H9 (cell line): ENCODE measurements at regions not wholly inside any gene's neighbourhood (a gene's known extent, or its start where the extent isn't known, plus 50 kb on each side); places are given as distances from the start of the nearest gene placed in this dataset.

Experiments used
- DNase-seq: peaks from one replicate; pipeline ENCODE4 v3.0.0-alpha.2; 2017
- H2AFZ ChIP-seq: one replicate; pipeline ENCODE4 v1.6.1; 2013; ENCODE audit warnings: mild to moderate bottlenecking, low read length, control low read depth, moderate library complexity
- H2AK5ac ChIP-seq: 2 replicates; pipeline ENCODE4 v1.6.1; 2013; ENCODE audit warnings: low read length, control low read depth, mixed read lengths; ENCODE audit not compliant: insufficient read length
- H2BK120ac ChIP-seq: one replicate; pipeline ENCODE4 v1.6.1; 2013; ENCODE audit warnings: low read depth, mild to moderate bottlenecking, low read length, control low read depth, inconsistent platforms; ENCODE audit not compliant: poor library complexity, severe bottlenecking
- H2BK12ac ChIP-seq: 2 replicates; pipeline ENCODE4 v1.6.1; 2013; ENCODE audit warnings: low read length, control low read depth, mixed read lengths, low read depth; ENCODE audit not compliant: insufficient read length
- H2BK15ac ChIP-seq: 2 replicates; pipeline ENCODE4 v1.6.1; 2013; ENCODE audit warnings: low read depth, low read length, control low read depth
- H2BK20ac ChIP-seq: one replicate; pipeline ENCODE4 v1.6.1; 2013; ENCODE audit warnings: low read depth, mild to moderate bottlenecking, low read length, control low read depth, inconsistent platforms; ENCODE audit not compliant: poor library complexity, severe bottlenecking
- H2BK5ac ChIP-seq: 2 replicates; pipeline ENCODE4 v1.6.1; 2013; ENCODE audit warnings: low read length, control low read depth, mixed read lengths; ENCODE audit not compliant: insufficient read length
- H3K14ac ChIP-seq: 2 replicates; pipeline ENCODE4 v1.6.1; 2013; ENCODE audit warnings: low read length, control low read depth; ENCODE audit not compliant: insufficient read depth
- H3K18ac ChIP-seq: 2 replicates; pipeline ENCODE4 v1.6.1; 2013; ENCODE audit warnings: low read depth, mild to moderate bottlenecking, mixed read lengths, low read length, control low read depth; ENCODE audit not compliant: insufficient read length
- H3K23ac ChIP-seq: 2 replicates; pipeline ENCODE4 v1.6.1; 2013; ENCODE audit warnings: low read length, control low read depth, mixed read lengths, low read depth; ENCODE audit not compliant: insufficient read length
- H3K23me2 ChIP-seq: 2 replicates; pipeline ENCODE4 v1.6.1; 2013; ENCODE audit warnings: low read depth, mild to moderate bottlenecking, mixed read lengths, low read length, control low read depth; ENCODE audit not compliant: insufficient read length, poor library complexity, severe bottlenecking
- H3K27ac ChIP-seq: 2 replicates; pipeline ENCODE4 v1.5.1; 2013; ENCODE audit warnings: low read length, control low read depth, mixed read lengths, low read depth; ENCODE audit not compliant: insufficient read length
- H3K27me3 ChIP-seq: 2 replicates; pipeline ENCODE4 v1.6.1; 2013; ENCODE audit warnings: low read length, control low read depth, inconsistent platforms; ENCODE audit not compliant: insufficient read depth
- H3K4ac ChIP-seq: 2 replicates; pipeline ENCODE4 v1.6.1; 2013; ENCODE audit warnings: low read depth, mild to moderate bottlenecking, control low read depth, inconsistent platforms, low read length, moderate library complexity
- H3K4me1 ChIP-seq: 2 replicates; pipeline ENCODE4 v1.6.1; 2013; ENCODE audit warnings: low read length, control low read depth, inconsistent platforms; ENCODE audit not compliant: insufficient read depth
- H3K4me2 ChIP-seq: 2 replicates; pipeline ENCODE4 v1.6.1; 2013; ENCODE audit warnings: low read length, control low read depth, mixed read lengths; ENCODE audit not compliant: insufficient read length, insufficient read depth
- H3K56ac ChIP-seq: 2 replicates; pipeline ENCODE4 v1.6.1; 2013; ENCODE audit warnings: low read depth, mild to moderate bottlenecking, mixed read lengths, low read length, control low read depth; ENCODE audit not compliant: insufficient read length
- H3K79me1 ChIP-seq: 2 replicates; pipeline ENCODE4 v1.6.1; 2013; ENCODE audit warnings: low read depth, mild to moderate bottlenecking, moderate library complexity, low read length, control low read depth, inconsistent platforms; ENCODE audit not compliant: insufficient read depth, poor library complexity, severe bottlenecking
- H3K79me2 ChIP-seq: 2 replicates; pipeline ENCODE4 v1.6.1; 2013; ENCODE audit warnings: low read length, control low read depth, inconsistent platforms; ENCODE audit not compliant: insufficient read depth
- H3K9ac ChIP-seq: 2 replicates; pipeline ENCODE4 v1.6.1; 2013; ENCODE audit warnings: low read length, control low read depth, mixed read lengths; ENCODE audit not compliant: insufficient read length; ENCODE audit errors: extremely low read depth
- H3K9me3 ChIP-seq: one replicate; pipeline ENCODE4 v1.6.1; 2013; ENCODE audit warnings: low read depth, low read length, inconsistent platforms; ENCODE audit not compliant: control insufficient read depth
- H3T11ph ChIP-seq: one replicate; pipeline ENCODE4 v1.6.1; 2013; ENCODE audit warnings: mild to moderate bottlenecking, low read length, control low read depth, inconsistent platforms
- H4K20me1 ChIP-seq: one replicate; pipeline ENCODE4 v1.6.1; 2013; ENCODE audit not compliant: control insufficient read depth, insufficient read length, insufficient read depth
- H4K5ac ChIP-seq: 2 replicates; pipeline ENCODE4 v1.6.1; 2013; ENCODE audit warnings: low read depth, mild to moderate bottlenecking, mixed read lengths, low read length, control low read depth; ENCODE audit not compliant: insufficient read length
- H4K8ac ChIP-seq: replicated peaks from 2 replicates; pipeline ENCODE4 v1.6.1; 2013; ENCODE audit warnings: low read length, control low read depth, mixed read lengths, low read depth; ENCODE audit not compliant: insufficient read length
- H4K91ac ChIP-seq: 2 replicates; pipeline ENCODE4 v1.6.1; 2013; ENCODE audit warnings: low read depth, mild to moderate bottlenecking, moderate library complexity, mixed read lengths, low read length, control low read depth; ENCODE audit not compliant: insufficient read length
- H3K27ac Mint-ChIP-seq, 3 experiments: 2 replicates in 2 of 3; 3 replicates in 1 of 3; pipeline ENCODE4 v1.8.0; 2020 to 2021; ENCODE audit warnings: mixed read lengths in 3 of 3, mild to moderate bottlenecking in 1 of 3, moderate library complexity in 1 of 3
- H3K27me3 Mint-ChIP-seq: 2 replicates; pipeline ENCODE4 v1.8.0; 2021; ENCODE audit warnings: low read depth, mild to moderate bottlenecking, moderate library complexity, mixed read lengths
- H3K36me3 Mint-ChIP-seq, 3 experiments: 2 replicates in 2 of 3; 3 replicates in 1 of 3; pipeline ENCODE4 v1.8.0; 2020 to 2021; ENCODE audit warnings: low read depth in 3 of 3, mixed read lengths in 3 of 3; ENCODE audit not compliant: insufficient read depth in 1 of 3
- H3K4me1 Mint-ChIP-seq, 2 experiments: 2 replicates each; pipeline ENCODE4 v1.8.0; 2020; ENCODE audit warnings: mixed read lengths in 2 of 2
- H3K4me3 Mint-ChIP-seq, 2 experiments: 2 replicates in 1 of 2; 3 replicates in 1 of 2; pipeline ENCODE4 v1.8.0; 2020 to 2021; ENCODE audit warnings: mild to moderate bottlenecking in 2 of 2, mixed read lengths in 2 of 2, moderate library complexity in 1 of 2
- H3K9me3 Mint-ChIP-seq, 2 experiments: 2 replicates in 1 of 2; 3 replicates in 1 of 2; pipeline ENCODE4 v1.8.0; 2020; ENCODE audit warnings: mild to moderate bottlenecking in 2 of 2, mixed read lengths in 2 of 2, moderate library complexity in 1 of 2
- CTCF ChIP-seq: fragments of 200-600 bp; sonication (generic); conservative IDR thresholded peaks from 3 replicates; pipeline ENCODE4 v1.8.0; 2021; ENCODE audit warnings: antibody characterized with exemption, mild to moderate bottlenecking

DNA sequence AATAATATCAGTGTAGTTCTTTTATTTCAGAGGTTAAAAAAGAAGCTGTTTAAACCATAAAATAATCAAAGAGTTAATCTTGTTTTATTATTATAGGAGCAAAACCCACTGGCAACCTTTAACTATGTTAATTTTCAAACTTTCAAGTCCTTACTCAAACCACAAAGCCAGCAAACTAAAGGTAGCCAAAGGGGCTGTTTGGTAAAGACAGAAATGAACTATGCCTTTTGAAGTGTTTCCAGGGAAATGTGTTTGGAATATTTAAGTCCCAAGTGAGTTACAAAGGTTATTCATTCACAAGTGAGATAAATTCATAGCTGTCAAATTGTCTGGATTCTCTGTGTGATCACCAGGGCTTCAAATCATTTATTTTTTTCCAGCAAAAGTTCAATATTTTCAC lies 264.7 kb downstream of the MZT1 start:
- Histone ChIP-seq H3K27me3 (no peaks in the 10 kb centered on the region), H3K79me2 (no peaks in the 10 kb centered on the region), H4K8ac (no peak overlapping the region), H3K27ac (no peak overlapping the region), H2BK20ac (no peak overlapping the region), H2AFZ (no peak overlapping the region), H4K20me1 (no peaks in the 10 kb centered on the region), H2BK12ac (no peak overlapping the region), H2BK5ac (no peak overlapping the region), H2BK15ac (no peak overlapping the region), H3K4ac (no peak overlapping the region), H4K91ac (no peak overlapping the region), H3K9me3 (no peaks in the 10 kb centered on the region), H4K5ac (no peak overlapping the region), H3K23ac (no peak overlapping the region), H2AK5ac (no peak overlapping the region), H3K4me1 (no peaks in the 10 kb centered on the region), H3K9ac (no peak overlapping the region), H3T11ph (no peak overlapping the region), H3K56ac (no peak overlapping the region), H3K14ac (no peak overlapping the region), H2BK120ac (no peak overlapping the region), H3K18ac (no peak overlapping the region), H3K4me2 (no peak overlapping the region), H3K79me1 (no peaks in the 10 kb centered on the region), H3K23me2 (no peaks in the 10 kb centered on the region)
- Mint-ChIP-seq H3K36me3 (no peaks in the 10 kb centered on the region), H3K4me1 (peaks cover 11% of the 10 kb centered on the region in 2 experiments), H3K27me3 (peaks cover under 1% of the 10 kb centered on the region; the same call in 1 of the 2 replicates), H3K9me3 (no peaks in the 10 kb centered on the region), H3K27ac (no peak overlapping the region), H3K4me3 (no peak overlapping the region)
- no peak for TF ChIP-seq CTCF
- DNase-seq = no peak
